H9 (cell line): ENCODE measurements at regions not wholly inside any gene's neighbourhood (a gene's known extent, or its start where the extent isn't known, plus 50 kb on each side); places are given as distances from the start of the nearest gene placed in this dataset.

Source experiments
- DNase-seq: peaks from one replicate; pipeline ENCODE4 v3.0.0-alpha.2; 2017
- H2AFZ ChIP-seq: one replicate; pipeline ENCODE4 v1.6.1; 2013; ENCODE audit warnings: mild to moderate bottlenecking, low read length, control low read depth, moderate library complexity
- H2AK5ac ChIP-seq: 2 replicates; pipeline ENCODE4 v1.6.1; 2013; ENCODE audit warnings: low read length, control low read depth, mixed read lengths; ENCODE audit not compliant: insufficient read length
- H2BK120ac ChIP-seq: one replicate; pipeline ENCODE4 v1.6.1; 2013; ENCODE audit warnings: low read depth, mild to moderate bottlenecking, low read length, control low read depth, inconsistent platforms; ENCODE audit not compliant: poor library complexity, severe bottlenecking
- H2BK12ac ChIP-seq: 2 replicates; pipeline ENCODE4 v1.6.1; 2013; ENCODE audit warnings: low read length, control low read depth, mixed read lengths, low read depth; ENCODE audit not compliant: insufficient read length
- H2BK15ac ChIP-seq: 2 replicates; pipeline ENCODE4 v1.6.1; 2013; ENCODE audit warnings: low read depth, low read length, control low read depth
- H2BK20ac ChIP-seq: one replicate; pipeline ENCODE4 v1.6.1; 2013; ENCODE audit warnings: low read depth, mild to moderate bottlenecking, low read length, control low read depth, inconsistent platforms; ENCODE audit not compliant: poor library complexity, severe bottlenecking
- H2BK5ac ChIP-seq: 2 replicates; pipeline ENCODE4 v1.6.1; 2013; ENCODE audit warnings: low read length, control low read depth, mixed read lengths; ENCODE audit not compliant: insufficient read length
- H3K14ac ChIP-seq: 2 replicates; pipeline ENCODE4 v1.6.1; 2013; ENCODE audit warnings: low read length, control low read depth; ENCODE audit not compliant: insufficient read depth
- H3K18ac ChIP-seq: 2 replicates; pipeline ENCODE4 v1.6.1; 2013; ENCODE audit warnings: low read depth, mild to moderate bottlenecking, mixed read lengths, low read length, control low read depth; ENCODE audit not compliant: insufficient read length
- H3K23ac ChIP-seq: 2 replicates; pipeline ENCODE4 v1.6.1; 2013; ENCODE audit warnings: low read length, control low read depth, mixed read lengths, low read depth; ENCODE audit not compliant: insufficient read length
- H3K23me2 ChIP-seq: 2 replicates; pipeline ENCODE4 v1.6.1; 2013; ENCODE audit warnings: low read depth, mild to moderate bottlenecking, mixed read lengths, low read length, control low read depth; ENCODE audit not compliant: insufficient read length, poor library complexity, severe bottlenecking
- H3K27ac ChIP-seq: 2 replicates; pipeline ENCODE4 v1.5.1; 2013; ENCODE audit warnings: low read length, control low read depth, mixed read lengths, low read depth; ENCODE audit not compliant: insufficient read length
- H3K27me3 ChIP-seq: 2 replicates; pipeline ENCODE4 v1.6.1; 2013; ENCODE audit warnings: low read length, control low read depth, inconsistent platforms; ENCODE audit not compliant: insufficient read depth
- H3K4ac ChIP-seq: 2 replicates; pipeline ENCODE4 v1.6.1; 2013; ENCODE audit warnings: low read depth, mild to moderate bottlenecking, control low read depth, inconsistent platforms, low read length, moderate library complexity
- H3K4me1 ChIP-seq: 2 replicates; pipeline ENCODE4 v1.6.1; 2013; ENCODE audit warnings: low read length, control low read depth, inconsistent platforms; ENCODE audit not compliant: insufficient read depth
- H3K4me2 ChIP-seq: 2 replicates; pipeline ENCODE4 v1.6.1; 2013; ENCODE audit warnings: low read length, control low read depth, mixed read lengths; ENCODE audit not compliant: insufficient read length, insufficient read depth
- H3K56ac ChIP-seq: 2 replicates; pipeline ENCODE4 v1.6.1; 2013; ENCODE audit warnings: low read depth, mild to moderate bottlenecking, mixed read lengths, low read length, control low read depth; ENCODE audit not compliant: insufficient read length
- H3K79me1 ChIP-seq: 2 replicates; pipeline ENCODE4 v1.6.1; 2013; ENCODE audit warnings: low read depth, mild to moderate bottlenecking, moderate library complexity, low read length, control low read depth, inconsistent platforms; ENCODE audit not compliant: insufficient read depth, poor library complexity, severe bottlenecking
- H3K79me2 ChIP-seq: 2 replicates; pipeline ENCODE4 v1.6.1; 2013; ENCODE audit warnings: low read length, control low read depth, inconsistent platforms; ENCODE audit not compliant: insufficient read depth
- H3K9ac ChIP-seq: 2 replicates; pipeline ENCODE4 v1.6.1; 2013; ENCODE audit warnings: low read length, control low read depth, mixed read lengths; ENCODE audit not compliant: insufficient read length; ENCODE audit errors: extremely low read depth
- H3K9me3 ChIP-seq: one replicate; pipeline ENCODE4 v1.6.1; 2013; ENCODE audit warnings: low read depth, low read length, inconsistent platforms; ENCODE audit not compliant: control insufficient read depth
- H3T11ph ChIP-seq: one replicate; pipeline ENCODE4 v1.6.1; 2013; ENCODE audit warnings: mild to moderate bottlenecking, low read length, control low read depth, inconsistent platforms
- H4K20me1 ChIP-seq: one replicate; pipeline ENCODE4 v1.6.1; 2013; ENCODE audit not compliant: control insufficient read depth, insufficient read length, insufficient read depth
- H4K5ac ChIP-seq: 2 replicates; pipeline ENCODE4 v1.6.1; 2013; ENCODE audit warnings: low read depth, mild to moderate bottlenecking, mixed read lengths, low read length, control low read depth; ENCODE audit not compliant: insufficient read length
- H4K8ac ChIP-seq: replicated peaks from 2 replicates; pipeline ENCODE4 v1.6.1; 2013; ENCODE audit warnings: low read length, control low read depth, mixed read lengths, low read depth; ENCODE audit not compliant: insufficient read length
- H4K91ac ChIP-seq: 2 replicates; pipeline ENCODE4 v1.6.1; 2013; ENCODE audit warnings: low read depth, mild to moderate bottlenecking, moderate library complexity, mixed read lengths, low read length, control low read depth; ENCODE audit not compliant: insufficient read length
- H3K27ac Mint-ChIP-seq, 3 experiments: 2 replicates in 2 of 3; 3 replicates in 1 of 3; pipeline ENCODE4 v1.8.0; 2020 to 2021; ENCODE audit warnings: mixed read lengths in 3 of 3, mild to moderate bottlenecking in 1 of 3, moderate library complexity in 1 of 3
- H3K27me3 Mint-ChIP-seq: 2 replicates; pipeline ENCODE4 v1.8.0; 2021; ENCODE audit warnings: low read depth, mild to moderate bottlenecking, moderate library complexity, mixed read lengths
- H3K36me3 Mint-ChIP-seq, 3 experiments: 2 replicates in 2 of 3; 3 replicates in 1 of 3; pipeline ENCODE4 v1.8.0; 2020 to 2021; ENCODE audit warnings: low read depth in 3 of 3, mixed read lengths in 3 of 3; ENCODE audit not compliant: insufficient read depth in 1 of 3
- H3K4me1 Mint-ChIP-seq, 2 experiments: 2 replicates each; pipeline ENCODE4 v1.8.0; 2020; ENCODE audit warnings: mixed read lengths in 2 of 2
- H3K4me3 Mint-ChIP-seq, 2 experiments: 2 replicates in 1 of 2; 3 replicates in 1 of 2; pipeline ENCODE4 v1.8.0; 2020 to 2021; ENCODE audit warnings: mild to moderate bottlenecking in 2 of 2, mixed read lengths in 2 of 2, moderate library complexity in 1 of 2
- H3K9me3 Mint-ChIP-seq, 2 experiments: 2 replicates in 1 of 2; 3 replicates in 1 of 2; pipeline ENCODE4 v1.8.0; 2020; ENCODE audit warnings: mild to moderate bottlenecking in 2 of 2, mixed read lengths in 2 of 2, moderate library complexity in 1 of 2
- WGBS: extraction: QIAGEN DNeasy Blood & Tissue Kit; methylation state at CpG from one replicate; pipeline ENCODE4 v1.1.7; 2013; ENCODE audit warnings: missing lambda C conversion rate, low lambda C conversion rate, mixed read lengths; ENCODE audit not compliant: insufficient read length; ENCODE audit errors: extremely low coverage; 5-methylcytosine and 5-hydroxymethylcytosine counted together
- TF ChIP-seq, protein P1 (sequence below): fragments of 200-600 bp; sonication (generic); conservative IDR thresholded peaks from 3 replicates; pipeline ENCODE4 v1.8.0; 2021; ENCODE audit warnings: antibody characterized with exemption, mild to moderate bottlenecking

GRCh38 chr17:77436058-77436442 is 295.3 kb downstream of the SEC14L1 start:
- H3K9ac ChIP-seq = no peak overlapping the region
- H4K91ac ChIP-seq = no peak overlapping the region
- no CpG with 5 or more reads among the region's 11 CpGs for WGBS
- H3K4ac ChIP-seq = no peak overlapping the region
- H3K4me2 ChIP-seq = peak overlapping the region; percentile 17
- H3K79me1 ChIP-seq = peaks cover 2% of the 10 kb centered on the region
- no peak overlapping the region for H2AFZ ChIP-seq
- peaks cover 3% of the 10 kb centered on the region; the same call in 1 of the 2 replicates for H3K79me2 ChIP-seq
- H3K4me1 ChIP-seq = peaks cover 14% of the 10 kb centered on the region; the same call in 1 of the 2 replicates
- H3K9me3 ChIP-seq = no peaks in the 10 kb centered on the region
- H3K23me2 ChIP-seq = no peaks in the 10 kb centered on the region
- no peak overlapping the region for H2BK120ac ChIP-seq
- no peak overlapping the region for H3K56ac ChIP-seq
- no peak overlapping the region for H2BK5ac ChIP-seq
- no peak overlapping the region for H3K23ac ChIP-seq
- Mint-ChIP-seq H3K36me3 (no peaks in the 10 kb centered on the region), H3K4me1 (peaks cover 47 to 77% of the 10 kb centered on the region in 2 experiments), H3K9me3 (no peaks in the 10 kb centered on the region), H3K27ac (peak overlapping the region; percentile 44 to 97 (median 51); a peak in 3 of 7 replicates), H3K27me3 (no peaks in the 10 kb centered on the region), H3K4me3 (peak overlapping the region; percentile 52 to 74)
- peak; percentile 78 for DNase-seq
- TF ChIP-seq, protein P1, sequence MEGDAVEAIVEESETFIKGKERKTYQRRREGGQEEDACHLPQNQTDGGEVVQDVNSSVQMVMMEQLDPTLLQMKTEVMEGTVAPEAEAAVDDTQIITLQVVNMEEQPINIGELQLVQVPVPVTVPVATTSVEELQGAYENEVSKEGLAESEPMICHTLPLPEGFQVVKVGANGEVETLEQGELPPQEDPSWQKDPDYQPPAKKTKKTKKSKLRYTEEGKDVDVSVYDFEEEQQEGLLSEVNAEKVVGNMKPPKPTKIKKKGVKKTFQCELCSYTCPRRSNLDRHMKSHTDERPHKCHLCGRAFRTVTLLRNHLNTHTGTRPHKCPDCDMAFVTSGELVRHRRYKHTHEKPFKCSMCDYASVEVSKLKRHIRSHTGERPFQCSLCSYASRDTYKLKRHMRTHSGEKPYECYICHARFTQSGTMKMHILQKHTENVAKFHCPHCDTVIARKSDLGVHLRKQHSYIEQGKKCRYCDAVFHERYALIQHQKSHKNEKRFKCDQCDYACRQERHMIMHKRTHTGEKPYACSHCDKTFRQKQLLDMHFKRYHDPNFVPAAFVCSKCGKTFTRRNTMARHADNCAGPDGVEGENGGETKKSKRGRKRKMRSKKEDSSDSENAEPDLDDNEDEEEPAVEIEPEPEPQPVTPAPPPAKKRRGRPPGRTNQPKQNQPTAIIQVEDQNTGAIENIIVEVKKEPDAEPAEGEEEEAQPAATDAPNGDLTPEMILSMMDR = no peak
- H2BK12ac ChIP-seq = no peak overlapping the region
- H3T11ph ChIP-seq = no peak overlapping the region
- H2BK15ac ChIP-seq = no peak overlapping the region
- H3K27ac ChIP-seq = no peak overlapping the region
- no peak overlapping the region for H2AK5ac ChIP-seq
- no peaks in the 10 kb centered on the region for H3K27me3 ChIP-seq
- H4K20me1 ChIP-seq = peaks cover 4% of the 10 kb centered on the region
- H4K5ac ChIP-seq = no peak overlapping the region
- H2BK20ac ChIP-seq = no peak overlapping the region
- H4K8ac ChIP-seq = no peak overlapping the region
- H3K18ac ChIP-seq = no peak overlapping the region
- 0 out of 2 replicates have a peak overlapping the region, but pooled peaks have one; percentile 9 for H3K14ac ChIP-seq
